B cell (primary cell): ENCODE measurements at regions not wholly inside any gene's neighbourhood (a gene's known extent, or its start where the extent isn't known, plus 50 kb on each side); places are given as distances from the start of the nearest gene placed in this dataset.

Source experiments
- EZH2 ChIP-seq: IDR thresholded peaks from 2 replicates; pipeline ENCODE4 v1.6.1; 2012; ENCODE audit warnings: borderline replicate concordance, low read depth, mild to moderate bottlenecking, moderate library complexity, low read length; ENCODE audit not compliant: insufficient read depth, poor library complexity, severe bottlenecking
- TF ChIP-seq, protein P1 (sequence below): fragments of 200-600 bp; IDR thresholded peaks from one replicate; pipeline ENCODE4 v1.8.0; 2022; ENCODE audit warnings: antibody characterized with exemption, mild to moderate bottlenecking

DNA sequence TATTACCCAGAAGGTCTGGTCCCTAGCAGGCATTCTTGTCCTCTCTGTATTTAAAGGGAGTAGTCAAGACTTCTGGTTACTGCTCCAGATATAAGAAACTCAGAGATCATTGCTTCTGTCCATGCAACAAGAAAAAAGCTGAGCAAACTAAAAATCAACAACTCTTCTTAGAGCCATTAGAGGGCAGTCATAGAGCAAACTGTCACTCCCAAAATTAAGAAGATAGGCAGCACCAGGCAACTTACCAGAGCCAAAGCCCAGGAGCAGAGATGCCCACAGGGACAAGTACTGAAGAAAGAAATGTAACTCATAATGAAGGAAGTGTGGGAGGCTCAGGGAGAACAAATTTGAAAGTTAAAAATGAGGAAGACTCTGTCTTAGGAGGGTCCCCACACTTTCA is 472.9 kb upstream of the COBL start:
- TF ChIP-seq, protein P1, sequence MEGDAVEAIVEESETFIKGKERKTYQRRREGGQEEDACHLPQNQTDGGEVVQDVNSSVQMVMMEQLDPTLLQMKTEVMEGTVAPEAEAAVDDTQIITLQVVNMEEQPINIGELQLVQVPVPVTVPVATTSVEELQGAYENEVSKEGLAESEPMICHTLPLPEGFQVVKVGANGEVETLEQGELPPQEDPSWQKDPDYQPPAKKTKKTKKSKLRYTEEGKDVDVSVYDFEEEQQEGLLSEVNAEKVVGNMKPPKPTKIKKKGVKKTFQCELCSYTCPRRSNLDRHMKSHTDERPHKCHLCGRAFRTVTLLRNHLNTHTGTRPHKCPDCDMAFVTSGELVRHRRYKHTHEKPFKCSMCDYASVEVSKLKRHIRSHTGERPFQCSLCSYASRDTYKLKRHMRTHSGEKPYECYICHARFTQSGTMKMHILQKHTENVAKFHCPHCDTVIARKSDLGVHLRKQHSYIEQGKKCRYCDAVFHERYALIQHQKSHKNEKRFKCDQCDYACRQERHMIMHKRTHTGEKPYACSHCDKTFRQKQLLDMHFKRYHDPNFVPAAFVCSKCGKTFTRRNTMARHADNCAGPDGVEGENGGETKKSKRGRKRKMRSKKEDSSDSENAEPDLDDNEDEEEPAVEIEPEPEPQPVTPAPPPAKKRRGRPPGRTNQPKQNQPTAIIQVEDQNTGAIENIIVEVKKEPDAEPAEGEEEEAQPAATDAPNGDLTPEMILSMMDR: no peak
- no peak for TF ChIP-seq EZH2
